ENCODE measurements at regions not wholly inside any gene's neighbourhood (a gene's known extent, or its start where the extent isn't known, plus 50 kb on each side); places are given as distances from the start of the nearest gene placed in this dataset.

DNA sequence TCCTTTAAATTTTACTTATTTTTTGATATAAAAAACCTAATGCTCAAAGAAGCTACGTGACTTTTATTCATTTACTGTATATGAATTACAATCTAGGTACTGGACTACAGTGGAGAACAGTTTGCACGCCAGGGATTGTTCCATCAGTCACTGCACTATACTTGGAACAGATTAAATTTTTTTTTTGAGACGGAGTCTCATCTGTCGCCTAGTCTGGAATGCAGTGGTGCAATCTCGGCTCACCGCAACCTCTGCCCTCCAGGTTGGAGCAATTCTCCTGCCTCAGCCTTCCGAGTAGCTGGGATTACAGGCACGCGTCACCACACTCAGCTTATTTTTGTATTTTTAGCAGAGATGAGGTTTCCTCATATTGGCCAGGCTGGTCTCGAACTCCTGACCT is 330.0 kb upstream of the SLC14A2 start:
- TF ChIP-seq, protein P1, sequence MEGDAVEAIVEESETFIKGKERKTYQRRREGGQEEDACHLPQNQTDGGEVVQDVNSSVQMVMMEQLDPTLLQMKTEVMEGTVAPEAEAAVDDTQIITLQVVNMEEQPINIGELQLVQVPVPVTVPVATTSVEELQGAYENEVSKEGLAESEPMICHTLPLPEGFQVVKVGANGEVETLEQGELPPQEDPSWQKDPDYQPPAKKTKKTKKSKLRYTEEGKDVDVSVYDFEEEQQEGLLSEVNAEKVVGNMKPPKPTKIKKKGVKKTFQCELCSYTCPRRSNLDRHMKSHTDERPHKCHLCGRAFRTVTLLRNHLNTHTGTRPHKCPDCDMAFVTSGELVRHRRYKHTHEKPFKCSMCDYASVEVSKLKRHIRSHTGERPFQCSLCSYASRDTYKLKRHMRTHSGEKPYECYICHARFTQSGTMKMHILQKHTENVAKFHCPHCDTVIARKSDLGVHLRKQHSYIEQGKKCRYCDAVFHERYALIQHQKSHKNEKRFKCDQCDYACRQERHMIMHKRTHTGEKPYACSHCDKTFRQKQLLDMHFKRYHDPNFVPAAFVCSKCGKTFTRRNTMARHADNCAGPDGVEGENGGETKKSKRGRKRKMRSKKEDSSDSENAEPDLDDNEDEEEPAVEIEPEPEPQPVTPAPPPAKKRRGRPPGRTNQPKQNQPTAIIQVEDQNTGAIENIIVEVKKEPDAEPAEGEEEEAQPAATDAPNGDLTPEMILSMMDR (conservative IDR thresholded peaks at IDR 0.05; ENCODE audit: low read length) = no peak
- no peak for TF ChIP-seq EZH2phosphoT487 (IDR thresholded peaks at IDR 0.05; ENCODE audit: borderline replicate concordance, low read depth, low read length)
